NCI-H1436 treated with DMSO at 0.1 percent for 48 hours (cell line): ENCODE measurements at regions not wholly inside any gene's neighbourhood (a gene's known extent, or its start where the extent isn't known, plus 50 kb on each side); places are given as distances from the start of the nearest gene placed in this dataset.
"Not testable (repeated sequence)": the region's sequence is repeated elsewhere in the genome, so short reads cannot be mapped to it uniquely, and the experiment has no call there.

Experiments
- DNase-seq: peaks from one replicate; lab custom pipeline; 2025; lab: John Stamatoyannopoulos, UW

DNA sequence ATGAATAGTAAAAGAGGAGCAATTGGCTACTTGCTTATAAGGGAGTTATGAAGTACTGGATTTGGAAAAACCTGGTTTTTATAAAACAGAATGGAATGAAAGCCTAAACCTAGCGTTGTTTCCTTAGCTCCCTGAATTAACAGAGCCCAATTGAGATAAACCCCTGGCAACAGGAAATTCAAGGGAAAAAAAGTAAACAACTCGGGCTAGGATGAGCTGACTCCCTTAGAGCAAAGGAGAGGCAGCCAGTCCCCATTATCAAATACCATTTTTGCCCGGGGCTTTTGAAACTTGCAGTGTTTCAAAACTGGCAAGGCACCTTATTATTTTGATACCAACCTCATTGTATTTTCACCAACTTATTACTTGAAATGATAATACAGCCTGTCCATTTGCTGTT is 587.5 kb downstream of the CD109 start:
- DNase-seq = no peak

DNA sequence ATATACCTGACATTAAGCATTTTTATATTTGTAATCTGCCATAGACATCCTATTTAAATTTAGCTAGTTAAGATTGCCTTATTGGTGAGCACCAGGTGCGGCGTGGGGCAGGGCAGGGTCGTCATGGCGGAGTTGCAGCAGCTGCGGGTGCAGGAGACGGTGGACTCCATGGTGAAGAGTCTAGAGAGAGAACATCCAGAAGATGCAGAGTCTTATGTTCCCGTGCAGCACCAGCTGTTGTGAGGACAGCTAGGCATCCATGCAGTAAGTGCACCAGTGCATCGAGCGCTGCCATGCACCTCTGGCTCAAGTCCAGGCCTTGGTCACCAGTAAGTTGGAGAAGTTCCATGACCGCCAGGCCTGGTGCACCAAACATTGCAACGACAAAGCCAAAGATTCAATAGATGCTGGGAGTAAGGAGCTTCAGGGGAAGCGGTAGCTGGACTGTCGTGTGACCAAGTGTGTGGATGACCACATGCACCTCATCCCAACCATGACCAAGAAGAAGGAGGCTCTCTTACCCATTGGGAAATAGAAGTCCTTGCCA is 586.2 kb downstream of the CD109 start:
- no peak for DNase-seq

GRCh38 chr6:74280130-74280692 is 584.2 kb downstream of the CD109 start:
- DNase-seq = no peak

- no peak for DNase-seq
Observed at GRCh38 chr6:74277777-74278186, 581.8 kb downstream of the CD109 start.

GRCh38 chr6:74273541-74273940 is 577.5 kb downstream of the CD109 start:
- DNase-seq = no peak

GRCh38 chr6:74269600-74269858 is 573.5 kb downstream of the CD109 start:
- no peak for DNase-seq

DNA sequence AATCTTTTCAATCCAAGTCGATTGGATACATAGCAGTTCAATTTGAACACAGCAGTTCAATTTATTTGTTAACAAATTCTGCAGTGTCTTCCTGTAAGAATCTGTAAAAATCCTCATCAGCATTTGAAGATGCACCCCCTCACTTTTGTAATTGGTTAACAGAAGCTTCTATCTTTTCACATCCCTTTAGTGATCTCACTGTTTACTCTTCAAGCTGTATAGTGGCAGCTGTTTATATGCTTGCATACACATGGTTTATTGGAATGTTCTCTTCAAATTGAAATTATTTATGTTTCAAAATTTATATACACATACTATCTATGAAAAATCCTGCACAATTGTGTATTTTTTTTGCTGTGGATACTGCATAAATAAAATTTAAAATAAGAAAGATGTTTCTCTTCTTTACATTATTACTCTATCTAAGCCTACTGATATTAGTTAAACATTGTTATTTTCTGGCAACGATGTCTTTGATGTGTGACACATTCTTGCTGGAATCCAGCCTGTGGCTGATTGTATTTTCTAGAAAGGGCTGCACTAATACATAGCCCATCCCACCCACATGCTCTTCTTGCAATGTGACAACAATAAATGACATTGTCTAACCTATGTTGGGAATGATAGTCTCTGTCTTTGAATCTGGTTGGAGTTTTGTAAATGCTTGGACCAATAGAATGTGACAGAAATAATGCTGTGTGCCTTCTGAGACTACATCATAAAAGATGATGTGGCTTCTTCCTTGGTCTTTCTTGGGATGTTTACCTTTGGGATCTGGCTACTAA is 573.0 kb downstream of the CD109 start:
- DNase-seq = no peak

DNA sequence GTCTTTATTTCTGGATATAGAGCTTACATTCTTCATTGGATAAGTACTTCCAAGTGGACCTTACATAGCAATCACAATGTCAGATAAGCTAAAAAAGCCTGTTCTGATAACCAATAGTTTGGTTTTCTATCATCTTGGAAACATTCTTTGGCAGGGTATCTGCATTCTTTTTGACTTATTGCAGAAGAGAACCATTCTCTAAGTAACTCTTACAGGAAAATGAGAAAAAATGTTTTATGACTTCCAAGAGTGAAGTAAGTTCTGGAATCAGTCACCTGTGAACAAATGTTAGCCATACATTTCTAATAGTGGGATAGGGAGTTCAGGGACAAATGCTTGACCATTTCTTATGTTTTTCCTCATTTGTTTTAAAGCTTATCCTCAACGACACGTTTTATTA is 564.0 kb downstream of the CD109 start:
- DNase-seq = no peak

DNA sequence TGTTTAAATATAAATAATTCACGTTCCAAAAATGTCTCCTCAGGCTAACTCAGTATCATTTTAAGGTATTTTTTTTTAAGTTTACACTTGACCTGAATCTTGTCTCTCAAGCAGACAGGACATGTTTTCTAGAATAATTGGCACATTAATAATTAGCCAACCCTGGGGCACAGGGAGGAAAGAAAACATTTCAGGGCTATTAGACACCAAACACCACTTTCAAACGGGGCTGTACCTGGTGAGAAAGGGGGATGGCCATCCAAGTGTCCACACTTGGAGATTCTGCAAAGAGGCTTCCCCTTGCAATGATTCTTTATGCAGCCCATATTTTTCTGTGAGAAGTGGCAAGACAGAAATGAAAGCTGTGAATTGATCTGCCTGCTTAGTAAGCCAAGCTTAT is 560.8 kb downstream of the CD109 start:
- DNase-seq = no peak

DNA sequence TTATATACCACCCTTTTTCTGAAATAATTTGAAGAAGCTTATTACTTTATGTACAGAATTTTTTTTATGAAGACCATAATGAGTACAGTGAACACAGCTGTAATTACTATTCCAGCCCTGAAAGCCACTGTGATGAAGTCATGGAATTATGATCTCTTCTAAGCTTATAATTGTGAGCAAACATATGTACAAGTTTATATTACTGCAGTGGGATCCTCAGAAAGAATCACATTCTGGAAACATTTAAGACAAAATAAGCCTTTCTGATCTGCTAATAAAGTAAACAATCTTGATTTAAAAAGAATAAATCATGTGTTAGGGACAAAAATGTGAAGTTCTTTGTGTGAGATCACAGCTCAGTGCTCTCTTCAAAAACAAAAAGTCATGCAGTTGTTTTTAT is 560.4 kb downstream of the CD109 start:
- DNase-seq = no peak

- DNase-seq = not testable (repeated sequence)
Observed at GRCh38 chr6:74255007-74255406, 559.0 kb downstream of the CD109 start.

GRCh38 chr6:74254147-74254546 is 558.1 kb downstream of the CD109 start:
- DNase-seq = not testable (repeated sequence)

- DNase-seq = no peak
Observed at GRCh38 chr6:74253261-74253660, 557.3 kb downstream of the CD109 start.

DNA sequence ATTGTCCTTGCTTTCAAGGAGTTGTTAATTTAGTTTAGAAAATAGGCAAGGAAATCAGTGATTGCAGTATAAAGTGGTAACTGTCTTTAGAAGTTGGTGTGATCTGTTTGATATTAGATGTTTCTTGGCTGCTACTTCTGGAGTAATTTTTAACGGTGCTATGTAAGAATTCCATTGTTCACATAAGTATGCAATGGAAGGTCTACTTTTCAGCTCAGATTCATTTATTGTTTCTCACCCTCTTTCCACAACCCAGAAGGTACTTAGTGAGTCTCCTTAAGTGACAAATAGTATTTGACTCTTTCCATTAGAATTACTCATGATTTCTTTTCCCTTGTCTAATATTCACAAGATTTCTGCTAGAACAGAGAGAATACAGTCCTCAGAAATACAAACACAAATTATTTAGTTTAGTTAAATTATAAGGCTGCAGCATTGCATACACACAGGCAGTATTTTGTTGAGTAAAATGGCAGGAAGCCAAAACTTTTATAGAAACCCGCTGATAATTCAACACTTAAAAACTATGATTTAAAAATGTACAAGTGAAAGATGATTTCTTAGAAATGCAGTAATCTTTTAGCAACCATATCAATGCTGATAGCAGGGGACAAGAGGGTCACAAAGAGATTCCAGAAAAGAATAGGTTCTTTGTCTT is 554.3 kb downstream of the CD109 start:
- no peak for DNase-seq

DNA sequence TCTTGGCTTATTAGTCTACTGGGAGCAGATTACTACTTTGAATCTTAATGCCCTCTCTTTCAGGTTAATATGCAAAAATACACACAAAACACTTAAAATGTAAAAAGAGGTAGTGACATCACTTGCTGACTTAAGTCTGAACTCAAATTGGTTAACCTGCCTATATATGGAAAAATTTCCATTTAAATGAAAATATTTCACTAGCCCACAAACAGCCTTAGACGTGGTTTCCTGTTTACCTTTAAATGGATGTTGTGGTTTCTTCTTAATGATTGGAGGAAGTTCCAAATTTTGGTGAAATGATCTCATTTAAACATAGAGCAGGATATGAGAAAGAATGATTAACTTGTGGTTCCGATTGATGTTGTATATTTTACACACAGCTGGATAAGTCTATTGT is 553.7 kb downstream of the CD109 start:
- no peak for DNase-seq

DNA sequence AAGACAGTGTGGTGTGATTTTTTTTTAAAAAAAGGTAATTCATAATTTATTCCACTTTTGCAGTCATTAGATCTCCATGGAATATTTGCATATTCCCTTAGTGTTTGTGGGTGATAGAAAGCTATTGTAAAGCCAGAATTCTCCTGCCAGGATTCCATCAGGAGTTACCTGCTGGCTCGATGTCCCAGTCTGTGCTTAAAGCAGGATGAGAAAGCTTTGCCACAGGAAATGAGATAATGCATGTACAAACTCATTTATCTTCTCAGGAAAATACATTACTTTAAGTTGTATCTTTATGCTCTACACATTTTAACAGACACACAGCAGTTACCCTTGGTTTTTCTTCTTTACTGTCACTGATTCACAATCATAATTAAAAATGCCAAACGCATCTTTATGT is 553.0 kb downstream of the CD109 start:
- DNase-seq = no peak

DNA sequence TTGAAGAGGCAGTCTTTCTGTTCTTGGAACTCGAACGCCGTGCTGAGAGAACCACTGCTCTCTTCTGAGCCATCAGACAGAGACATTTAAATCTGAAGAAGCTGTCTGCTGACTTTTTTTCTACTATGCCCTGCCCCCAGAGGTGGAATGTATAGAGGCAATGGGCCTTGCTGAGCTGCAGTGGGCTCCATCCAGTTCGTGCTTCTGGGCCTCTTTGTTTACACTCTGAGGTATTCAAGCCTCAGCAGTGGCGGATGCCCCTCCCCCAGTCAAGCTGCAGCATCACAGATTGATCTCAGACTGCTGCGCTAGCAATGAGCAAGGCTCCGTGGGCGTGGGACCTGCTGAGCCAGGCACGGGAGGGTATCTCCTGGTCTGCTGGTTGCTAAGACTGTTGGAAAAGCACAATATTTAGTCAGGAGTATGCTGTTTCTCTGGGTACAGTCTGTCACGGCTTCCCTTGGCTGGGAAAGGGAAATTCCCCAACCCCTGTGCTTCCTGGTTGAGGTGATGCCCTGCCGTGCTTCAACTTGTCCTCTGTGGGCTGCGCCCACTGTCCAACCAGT is 526.8 kb downstream of the CD109 start:
- DNase-seq = no peak

DNA sequence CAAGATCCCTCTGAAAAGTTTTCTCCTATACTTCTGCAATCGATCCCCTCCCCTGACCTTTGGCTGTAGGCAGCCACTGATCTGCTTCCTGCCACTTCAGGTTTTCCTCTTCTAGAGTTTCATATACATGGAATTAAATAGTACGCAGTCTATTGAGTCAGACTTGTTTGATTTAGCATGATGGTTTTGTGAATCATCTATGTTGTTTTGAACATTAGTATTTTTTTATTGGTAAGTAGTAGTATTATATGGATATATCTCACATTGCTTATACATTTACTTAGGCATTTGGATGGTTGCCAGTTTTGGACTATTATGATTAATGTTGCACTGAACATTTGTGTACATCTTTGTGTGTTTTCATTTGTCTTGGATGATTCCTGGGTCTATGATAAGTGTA is 518.0 kb downstream of the CD109 start:
- no peak for DNase-seq

- DNase-seq = no peak
Observed at GRCh38 chr6:74208239-74208638, 512.2 kb downstream of the CD109 start.

GRCh38 chr6:74199215-74199915 is 503.4 kb downstream of the CD109 start:
- no peak for DNase-seq

DNA sequence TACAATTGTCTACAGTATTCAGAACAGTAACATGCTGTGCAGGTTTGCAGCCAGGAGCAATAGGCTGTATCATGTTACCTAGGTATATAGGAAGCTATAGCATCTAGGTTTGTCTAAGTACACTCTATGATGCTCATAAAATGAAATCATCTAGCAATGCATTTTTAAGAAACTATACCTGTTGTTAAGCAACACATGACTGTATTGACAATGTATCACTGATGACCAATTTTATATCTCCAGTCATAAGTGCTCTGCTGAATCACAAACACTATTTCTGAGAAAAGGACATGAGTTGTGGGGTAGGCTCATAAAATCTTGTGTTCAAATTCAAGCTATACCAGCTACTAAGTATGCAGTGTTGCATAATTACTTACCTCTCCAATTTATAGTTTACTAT is 501.3 kb downstream of the CD109 start:
- no peak for DNase-seq

GRCh38 chr6:74187811-74188210 is 491.8 kb downstream of the CD109 start:
- no peak for DNase-seq
